SK-N-SH (cell line): ENCODE measurements at regions not wholly inside any gene's neighbourhood (a gene's known extent, or its start where the extent isn't known, plus 50 kb on each side); places are given as distances from the start of the nearest gene placed in this dataset.
A peak's percentile ranks its signal among the peaks of the same experiment; 100 is the strongest.

Experiments used
- CTCF ChIA-PET: fragments of 300-600, 350-600 bp; formaldehyde crosslinking; extraction: SDS; loops from one replicate; lab custom pipeline; 2021; lab: Yijun Ruan, JAX
- POLR2A ChIA-PET: fragments of 350-600 bp; sonication (Branson Sonifier 250); formaldehyde crosslinking; extraction: SDS; loops from one replicate; lab custom pipeline; 2020; ENCODE audit warnings: antibody characterized with exemption, inconsistent platforms; lab: Yijun Ruan, JAX
- DNase-seq: peaks from one replicate; pipeline ENCODE4 v3.0.0; 2012
- H2AFZ ChIP-seq: fragments of 200-600 bp; sonication (generic); 2 replicates; pipeline ENCODE4 v1.8.1; 2016; ENCODE audit warnings: antibody characterized with exemption, mild to moderate bottlenecking, low read depth
- H3F3A ChIP-seq: fragments of 200-600 bp; sonication (generic); replicated peaks from 2 replicates; pipeline ENCODE3; 2016; ENCODE audit warnings: antibody characterized with exemption, mild to moderate bottlenecking; ENCODE audit not compliant: insufficient read depth
- H3K27ac ChIP-seq, 2 experiments: fragments of 200-500 bp in 1 of 2; fragments of 200-600 bp in 1 of 2; sonication (Bioruptor generic) in 1 of 2; sonication (generic), shearing (Covaris generic) in 1 of 2; 2 replicates each; pipeline versions ENCODE4 v1.5.1 to v1.6.1; 2014 to 2016; ENCODE audit warnings: low read depth in 2 of 2, inconsistent platforms in 1 of 2, low read length in 1 of 2, mild to moderate bottlenecking in 1 of 2, mixed read lengths in 1 of 2
- H3K27me3 ChIP-seq: fragments of 200-600 bp; sonication (generic), shearing (Covaris generic); 2 replicates; pipeline ENCODE4 v1.6.1; 2016; ENCODE audit warnings: mixed run types; ENCODE audit not compliant: insufficient read depth
- H3K36me3 ChIP-seq, 2 experiments: fragments of 200-500 bp in 1 of 2; fragments of 200-600 bp in 1 of 2; sonication (Bioruptor generic) in 1 of 2; sonication (generic) in 1 of 2; replicated peaks in 1 of 2; 2 replicates each; pipeline versions ENCODE3 to v1.5.1; 2014 to 2016; ENCODE audit warnings: low read length in 1 of 2, mild to moderate bottlenecking in 1 of 2; ENCODE audit not compliant: insufficient read depth in 2 of 2, control insufficient read depth in 1 of 2
- H3K4me1 ChIP-seq, 2 experiments: fragments of 200-500 bp in 1 of 2; fragments of 200-600 bp in 1 of 2; sonication (Bioruptor generic) in 1 of 2; sonication (generic), shearing (Covaris generic) in 1 of 2; 2 replicates each; pipeline versions ENCODE4 v1.5.1 to v1.6.1; 2014 to 2016; ENCODE audit warnings: low read depth in 1 of 2, low read length in 1 of 2, mixed run types in 1 of 2; ENCODE audit not compliant: insufficient read depth in 2 of 2, control insufficient read depth in 1 of 2
- H3K4me2 ChIP-seq: fragments of 200-600 bp; sonication (generic), shearing (Covaris generic); 2 replicates; pipeline ENCODE4 v1.6.1; 2017; ENCODE audit warnings: mixed run types
- H3K4me3 ChIP-seq, 2 experiments: fragments of 200-500 bp in 1 of 2; fragments of 200-600 bp in 1 of 2; sonication (Bioruptor generic) in 1 of 2; sonication (generic), shearing (Covaris generic) in 1 of 2; 2 replicates each; pipeline versions ENCODE4 v1.5.1 to v1.8.1; 2014 to 2016; ENCODE audit warnings: low read depth in 2 of 2, inconsistent platforms in 1 of 2, low read length in 1 of 2, mild to moderate bottlenecking in 1 of 2, mixed read lengths in 1 of 2, moderate library complexity in 1 of 2
- H3K79me2 ChIP-seq: fragments of 200-600 bp; sonication (generic); 2 replicates; pipeline ENCODE4 v1.8.1; 2017; ENCODE audit warnings: mild to moderate bottlenecking; ENCODE audit not compliant: insufficient read depth
- H3K9ac ChIP-seq: fragments of 200-600 bp; sonication (generic); 2 replicates; pipeline ENCODE4 v1.6.1; 2017; ENCODE audit warnings: mixed run types
- H3K9me2 ChIP-seq: fragments of 200-600 bp; sonication (generic); 2 replicates; pipeline ENCODE4 v1.6.1; 2017; ENCODE audit warnings: mixed run types
- H3K9me3 ChIP-seq: fragments of 200-600 bp; sonication (generic); 2 replicates; pipeline ENCODE4 v1.6.1; 2017; ENCODE audit warnings: mixed run types, mild to moderate bottlenecking, moderate library complexity
- H4K20me1 ChIP-seq: fragments of 200-600 bp; sonication (generic); 2 replicates; pipeline ENCODE4 v1.6.1; 2017; ENCODE audit warnings: mild to moderate bottlenecking, mixed run types; ENCODE audit not compliant: insufficient read depth
- CTCF ChIP-seq: fragments of 200-600 bp; sonication (generic); IDR thresholded peaks from 2 replicates; pipeline ENCODE4 v1.6.1; 2017; ENCODE audit warnings: antibody characterized with exemption, mild to moderate bottlenecking, moderate library complexity
- ELF1 ChIP-seq: IDR thresholded peaks from 2 replicates; pipeline ENCODE4 v1.4.0; 2012
- EP300 ChIP-seq, 2 experiments: IDR thresholded peaks; 2 replicates each; pipeline versions ENCODE4 v1.4.0 to v1.6.1; 2012; ENCODE audit warnings: borderline replicate concordance in 1 of 2, low read depth in 1 of 2, low read length in 1 of 2
- FOSL2 ChIP-seq: IDR thresholded peaks from 2 replicates; pipeline ENCODE4 v1.4.0; 2012; ENCODE audit warnings: low read depth, mild to moderate bottlenecking, moderate library complexity, borderline replicate concordance
- GABPA ChIP-seq: IDR thresholded peaks from 2 replicates; pipeline ENCODE4 v1.4.0; 2012; ENCODE audit warnings: low read depth, mild to moderate bottlenecking
- IRF3 ChIP-seq: fragments of 150-350 bp; IDR thresholded peaks from 2 replicates; pipeline ENCODE4 v1.6.1; 2016; ENCODE audit warnings: mild to moderate bottlenecking, low read depth, low read length
- JUND ChIP-seq: IDR thresholded peaks from 2 replicates; pipeline ENCODE4 v1.4.0; 2012
- MEF2A ChIP-seq: IDR thresholded peaks from 2 replicates; pipeline ENCODE4 v1.4.0; 2012; ENCODE audit warnings: low read depth, borderline replicate concordance
- POLR2AphosphoS5 ChIP-seq: IDR thresholded peaks from 2 replicates; pipeline ENCODE4 v1.6.1; 2012; ENCODE audit warnings: low read depth, low read length
- RAD21 ChIP-seq: IDR thresholded peaks from 2 replicates; pipeline ENCODE4 v1.6.1; 2012; ENCODE audit warnings: mild to moderate bottlenecking, low read length
- REST ChIP-seq: IDR thresholded peaks from 2 replicates; pipeline ENCODE4 v1.6.1; 2012; ENCODE audit warnings: mild to moderate bottlenecking, low read depth, low read length, moderate library complexity
- RXRA ChIP-seq: IDR thresholded peaks from 2 replicates; pipeline ENCODE4 v1.4.0; 2012; ENCODE audit warnings: low read depth, mild to moderate bottlenecking, borderline replicate concordance
- SIN3A ChIP-seq: IDR thresholded peaks from 2 replicates; pipeline ENCODE4 v1.6.1; 2012; ENCODE audit warnings: low read depth, mild to moderate bottlenecking, low read length, moderate library complexity, borderline replicate concordance
- SMC3 ChIP-seq: IDR thresholded peaks from 2 replicates; pipeline ENCODE4 v1.6.1; 2012; ENCODE audit warnings: low read depth, low read length, improper control_type of control experiment
- TAF1 ChIP-seq: IDR thresholded peaks from 2 replicates; pipeline ENCODE4 v1.6.1; 2012; ENCODE audit warnings: low read depth, mild to moderate bottlenecking, low read length, moderate library complexity, borderline replicate concordance
- USF2 ChIP-seq: fragments of 150-350 bp; IDR thresholded peaks from 2 replicates; pipeline ENCODE4 v1.6.1; 2017; ENCODE audit warnings: antibody characterized with exemption, low read length, low read depth, borderline replicate concordance
- YY1 ChIP-seq: IDR thresholded peaks from 2 replicates; pipeline ENCODE4 v1.4.0; 2012; ENCODE audit warnings: low read depth, mild to moderate bottlenecking
- WGBS: methylation state at CpG from one replicate; pipeline ENCODE4 v1.1.6; 2017; ENCODE audit warnings: low lambda C conversion rate; 5-methylcytosine and 5-hydroxymethylcytosine counted together

- CTCF ChIA-PET, result interaction anchor here (1.2 kb wide), 2 partner anchors 27 to 396 kb away, joined by 3 read pairs; no protein-coding TSS in a partner anchor
Measured at GRCh38 chr18:34522603-34523002, 187.5 kb upstream of the DTNA start.

GRCh38 chr18:34525244-34525643, 184.9 kb upstream of the DTNA start:
- WGBS, result 35% methylated on average over 2 of the region's 2 CpGs

More at GRCh38 chr18:34522603-34523002, 187.5 kb upstream of the DTNA start:
- H3K27ac ChIP-seq, result no peak overlapping the region; a peak in 1 of 4 replicates
- TF ChIP-seq YY1, result no peak
- TF ChIP-seq TAF1, result no peak
- TF ChIP-seq ELF1, result no peak
- no peak for TF ChIP-seq RXRA
- no peak for TF ChIP-seq SIN3A
- no peak for TF ChIP-seq IRF3
- H3K4me1 ChIP-seq, result peaks cover 0 to 3% of the 10 kb centered on the region in 2 experiments; a peak in 2 of 4 replicates
- no peaks in the 10 kb centered on the region for H4K20me1 ChIP-seq
- H2AFZ ChIP-seq, result no peak overlapping the region
- H3K9me3 ChIP-seq, result no peaks in the 10 kb centered on the region
- H3K79me2 ChIP-seq, result no peaks in the 10 kb centered on the region
- H3F3A ChIP-seq, result no peaks in the 10 kb centered on the region
- POLR2A ChIA-PET, result no interaction called here
- H3K9ac ChIP-seq, result no peak overlapping the region
- no peak overlapping the region for H3K4me3 ChIP-seq
- no peaks in the 10 kb centered on the region for H3K27me3 ChIP-seq
- WGBS, result 42% methylated on average over 3 of the region's 3 CpGs
- DNase-seq, result peak; percentile 5
- no peak overlapping the region for H3K4me2 ChIP-seq
- H3K9me2 ChIP-seq, result no peaks in the 10 kb centered on the region
- H3K36me3 ChIP-seq, result no peaks in the 10 kb centered on the region

More at GRCh38 chr18:34525244-34525643, 184.9 kb upstream of the DTNA start:
- Histone ChIP-seq H3K27me3 (no peaks in the 10 kb centered on the region), H3K4me1 (peaks cover 0 to 3% of the 10 kb centered on the region in 2 experiments; a peak in 2 of 4 replicates), H3K4me3 (no peak overlapping the region), H3K79me2 (no peaks in the 10 kb centered on the region), H2AFZ (no peak overlapping the region), H3K9ac (no peak overlapping the region), H3K27ac (no peak overlapping the region), H3K36me3 (no peaks in the 10 kb centered on the region), H3K4me2 (no peak overlapping the region), H4K20me1 (no peaks in the 10 kb centered on the region), H3K9me3 (no peaks in the 10 kb centered on the region), H3K9me2 (no peaks in the 10 kb centered on the region), H3F3A (no peaks in the 10 kb centered on the region)
- POLR2A ChIA-PET, result no interaction called here
- CTCF ChIA-PET, result no interaction called here
- TF ChIP-seq EP300 (IDR thresholded peaks at IDR 0.05; ENCODE audit: borderline replicate concordance in 1 of 2, low read depth in 1 of 2, low read length in 1 of 2), result no peak
- TF ChIP-seq FOSL2, result no peak
- TF ChIP-seq REST, result no peak
- TF ChIP-seq POLR2AphosphoS5, result no peak
- TF ChIP-seq CTCF, result no peak
- no peak for TF ChIP-seq RAD21
- no peak for TF ChIP-seq MEF2A
- TF ChIP-seq SMC3, result no peak
- TF ChIP-seq GABPA, result no peak
- TF ChIP-seq JUND, result no peak
- no peak for TF ChIP-seq USF2
- no peak for TF ChIP-seq SIN3A
- DNase-seq, result no peak
